B cell (primary cell): ENCODE measurements at regions not wholly inside any gene's neighbourhood (a gene's known extent, or its start where the extent isn't known, plus 50 kb on each side); places are given as distances from the start of the nearest gene placed in this dataset.

Source experiments
- EZH2 ChIP-seq: IDR thresholded peaks from 2 replicates; pipeline ENCODE4 v1.6.1; 2012; ENCODE audit warnings: borderline replicate concordance, low read depth, mild to moderate bottlenecking, moderate library complexity, low read length; ENCODE audit not compliant: insufficient read depth, poor library complexity, severe bottlenecking
- TF ChIP-seq, protein P1 (sequence below): fragments of 200-600 bp; IDR thresholded peaks from one replicate; pipeline ENCODE4 v1.8.0; 2022; ENCODE audit warnings: antibody characterized with exemption, mild to moderate bottlenecking

DNA sequence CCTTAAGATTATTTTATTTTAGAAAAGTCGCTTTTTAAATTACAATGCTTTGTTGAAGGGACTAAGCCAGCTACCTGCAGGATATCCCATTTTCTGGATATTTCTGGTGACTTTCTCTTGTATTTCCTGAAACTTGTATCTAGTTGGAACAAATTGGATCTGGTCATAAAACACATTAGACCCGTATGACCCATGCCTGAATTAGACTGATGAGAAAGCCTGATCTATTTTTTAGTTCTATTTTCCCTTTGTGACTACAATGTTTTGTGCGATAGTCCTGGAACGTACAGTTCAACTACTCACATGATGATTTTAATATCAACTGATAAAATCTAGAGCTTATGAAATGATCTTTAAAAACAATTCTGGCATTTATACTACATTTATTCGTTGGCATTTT is 151.8 kb downstream of the RHOU start:
- TF ChIP-seq, protein P1, sequence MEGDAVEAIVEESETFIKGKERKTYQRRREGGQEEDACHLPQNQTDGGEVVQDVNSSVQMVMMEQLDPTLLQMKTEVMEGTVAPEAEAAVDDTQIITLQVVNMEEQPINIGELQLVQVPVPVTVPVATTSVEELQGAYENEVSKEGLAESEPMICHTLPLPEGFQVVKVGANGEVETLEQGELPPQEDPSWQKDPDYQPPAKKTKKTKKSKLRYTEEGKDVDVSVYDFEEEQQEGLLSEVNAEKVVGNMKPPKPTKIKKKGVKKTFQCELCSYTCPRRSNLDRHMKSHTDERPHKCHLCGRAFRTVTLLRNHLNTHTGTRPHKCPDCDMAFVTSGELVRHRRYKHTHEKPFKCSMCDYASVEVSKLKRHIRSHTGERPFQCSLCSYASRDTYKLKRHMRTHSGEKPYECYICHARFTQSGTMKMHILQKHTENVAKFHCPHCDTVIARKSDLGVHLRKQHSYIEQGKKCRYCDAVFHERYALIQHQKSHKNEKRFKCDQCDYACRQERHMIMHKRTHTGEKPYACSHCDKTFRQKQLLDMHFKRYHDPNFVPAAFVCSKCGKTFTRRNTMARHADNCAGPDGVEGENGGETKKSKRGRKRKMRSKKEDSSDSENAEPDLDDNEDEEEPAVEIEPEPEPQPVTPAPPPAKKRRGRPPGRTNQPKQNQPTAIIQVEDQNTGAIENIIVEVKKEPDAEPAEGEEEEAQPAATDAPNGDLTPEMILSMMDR: no peak
- no peak for TF ChIP-seq EZH2
